Keratinocyte (primary cell): ENCODE measurements at regions not wholly inside any gene's neighbourhood (a gene's known extent, or its start where the extent isn't known, plus 50 kb on each side); places are given as distances from the start of the nearest gene placed in this dataset.

Experiments
- DNase-seq: peaks from one replicate; pipeline ENCODE4 v3.0.0-alpha.2; 2011; ENCODE audit warnings: low read depth, missing footprints, low spot score
- FAIRE-seq: peaks from 2 replicates; lab custom pipeline; 2011; peaks lifted over from hg19 to GRCh38; lab: Jason Lieb, UNC
- H2AFZ ChIP-seq: 2 replicates; pipeline ENCODE4 v1.6.0; 2012; ENCODE audit warnings: low read length, control low read depth, inconsistent platforms; ENCODE audit not compliant: control insufficient read depth
- H3K27ac ChIP-seq: 2 replicates; pipeline ENCODE4 v1.5.1; 2011; ENCODE audit warnings: low read length; ENCODE audit not compliant: control insufficient read depth, insufficient read depth
- H3K27me3 ChIP-seq: 3 replicates; pipeline ENCODE4 v1.6.0; 2011; ENCODE audit warnings: low read length; ENCODE audit not compliant: control insufficient read depth, insufficient read depth; ENCODE audit errors: extremely low read depth
- H3K36me3 ChIP-seq, 2 experiments: 2 replicates in 1 of 2; 3 replicates in 1 of 2; pipeline ENCODE4 v1.5.1; 2011; ENCODE audit warnings: low read length in 2 of 2, mild to moderate bottlenecking in 1 of 2; ENCODE audit not compliant: control insufficient read depth in 2 of 2, insufficient read depth in 2 of 2; ENCODE audit errors: extremely low read depth in 1 of 2
- H3K4me1 ChIP-seq: 3 replicates; pipeline ENCODE4 v1.5.1; 2011; ENCODE audit warnings: low read length; ENCODE audit not compliant: control insufficient read depth, insufficient read depth; ENCODE audit errors: extremely low read depth
- H3K4me2 ChIP-seq: 3 replicates; pipeline ENCODE4 v1.6.0; 2011; ENCODE audit warnings: low read depth, low read length; ENCODE audit not compliant: control insufficient read depth, insufficient read depth; ENCODE audit errors: extremely low read depth
- H3K4me3 ChIP-seq, 3 experiments: fragments of 200-600 bp in 1 of 3; sonication (generic) in 1 of 3; 2 replicates in 2 of 3; 3 replicates in 1 of 3; pipeline ENCODE4 v1.5.1; 2011 to 2016; ENCODE audit warnings: low read length in 3 of 3, mild to moderate bottlenecking in 3 of 3, control low read depth in 2 of 3, inconsistent platforms in 1 of 3, low read depth in 1 of 3, mixed read lengths in 1 of 3, mixed run types in 1 of 3, moderate library complexity in 1 of 3; ENCODE audit not compliant: control insufficient read depth in 2 of 3, insufficient read depth in 2 of 3; ENCODE audit errors: extremely low read depth in 1 of 3
- H3K79me2 ChIP-seq: 2 replicates; pipeline ENCODE4 v1.6.0; 2012; ENCODE audit warnings: low read length; ENCODE audit not compliant: control insufficient read depth, insufficient read depth
- H3K9ac ChIP-seq: 3 replicates; pipeline ENCODE4 v1.6.0; 2011; ENCODE audit warnings: low read length; ENCODE audit not compliant: control insufficient read depth, insufficient read depth; ENCODE audit errors: extremely low read depth
- H3K9me1 ChIP-seq: 3 replicates; pipeline ENCODE4 v1.6.0; 2011; ENCODE audit warnings: low read length; ENCODE audit not compliant: control insufficient read depth, insufficient read depth; ENCODE audit errors: extremely low read depth
- H3K9me3 ChIP-seq: 2 replicates; pipeline ENCODE4 v1.5.1; 2012; ENCODE audit warnings: low read depth, low read length; ENCODE audit not compliant: control insufficient read depth
- H4K20me1 ChIP-seq: 3 replicates; pipeline ENCODE4 v1.6.0; 2011; ENCODE audit warnings: low read length; ENCODE audit not compliant: control insufficient read depth, insufficient read depth; ENCODE audit errors: extremely low read depth
- CTCF ChIP-seq, 3 experiments: IDR thresholded peaks in 1 of 3; conservative IDR thresholded peaks in 1 of 3; optimal IDR thresholded peaks in 1 of 3; 2 replicates in 2 of 3; 3 replicates in 1 of 3; pipeline versions ENCODE3 to v1.5.1; 2011; ENCODE audit warnings: low read length in 3 of 3, mild to moderate bottlenecking in 3 of 3, moderate library complexity in 2 of 3, control low read depth in 1 of 3, inconsistent platforms in 1 of 3; ENCODE audit not compliant: insufficient read depth in 2 of 3; ENCODE audit errors: extremely low read depth in 1 of 3
- EZH2 ChIP-seq: IDR thresholded peaks from one replicate; pipeline ENCODE4 v1.6.1; 2012; ENCODE audit warnings: inconsistent platforms, mild to moderate bottlenecking, low read length, moderate library complexity
- dilution Hi-C: fragments of 300-500 bp; cut with MboI; formaldehyde crosslinking; loops from one replicate; pipeline ENCODE4 v1.7.0; 2020; ENCODE audit warnings: low sequenced_read_pairs; ENCODE audit not compliant: extremely low pct_ligation_motif_present

GRCh38 chr13:89846926-89847585 lies 1500.4 kb upstream of the MIR17HG start:
- Histone ChIP-seq H3K27me3 (no peaks in the 10 kb centered on the region), H3K9me1 (no peaks in the 10 kb centered on the region), H3K9me3 (no peaks in the 10 kb centered on the region), H3K79me2 (no peaks in the 10 kb centered on the region), H3K9ac (no peak overlapping the region), H3K4me1 (no peaks in the 10 kb centered on the region), H2AFZ (no peak overlapping the region), H3K27ac (no peak overlapping the region), H4K20me1 (no peaks in the 10 kb centered on the region), H3K4me3 (no peak overlapping the region), H3K36me3 (no peaks in the 10 kb centered on the region), H3K4me2 (no peak overlapping the region)
- FAIRE-seq (no peak), DNase-seq (no peak)
- TF ChIP-seq CTCF (optimal IDR thresholded peaks at IDR 0.05 in 1 of 3, IDR thresholded peaks at IDR 0.05 in 1 of 3, conservative IDR thresholded peaks at IDR 0.05 in 1 of 3; ENCODE audit: extremely low read depth in 1 of 3, insufficient read depth in 2 of 3, low read length in 3 of 3) (no peak), EZH2 (no peak)
- dilution Hi-C loops: no loop called here

- Histone ChIP-seq H3K4me1 (no peaks in the 10 kb centered on the region), H3K9me1 (no peaks in the 10 kb centered on the region), H3K4me3 (no peak overlapping the region), H3K36me3 (no peaks in the 10 kb centered on the region), H3K79me2 (no peaks in the 10 kb centered on the region), H3K27ac (no peak overlapping the region), H4K20me1 (no peaks in the 10 kb centered on the region), H3K4me2 (no peak overlapping the region), H3K9ac (no peak overlapping the region), H3K27me3 (no peaks in the 10 kb centered on the region), H3K9me3 (no peaks in the 10 kb centered on the region), H2AFZ (no peak overlapping the region)
- dilution Hi-C loops: no loop called here
- no peak for DNase-seq
- TF ChIP-seq CTCF (optimal IDR thresholded peaks at IDR 0.05 in 1 of 3, IDR thresholded peaks at IDR 0.05 in 1 of 3, conservative IDR thresholded peaks at IDR 0.05 in 1 of 3; ENCODE audit: extremely low read depth in 1 of 3, insufficient read depth in 2 of 3, low read length in 3 of 3) (no peak), EZH2 (no peak)
- no peak for FAIRE-seq
Measured at GRCh38 chr13:89852570-89852969, 1494.9 kb upstream of the MIR17HG start.
